PC-3 (cell line): ENCODE measurements at regions not wholly inside any gene's neighbourhood (a gene's known extent, or its start where the extent isn't known, plus 50 kb on each side); places are given as distances from the start of the nearest gene placed in this dataset.

Source experiments
- CTCF ChIP-seq: fragments of 300-600 bp; sonication (generic); conservative IDR thresholded peaks from 2 replicates; pipeline ENCODE4 v1.5.1; 2017; ENCODE audit warnings: antibody characterized with exemption, low read depth, mild to moderate bottlenecking, low read length
- EZH2phosphoT487 ChIP-seq: fragments of 300-600 bp; sonication (generic); IDR thresholded peaks from 2 replicates; pipeline ENCODE4 v1.6.1; 2018; ENCODE audit warnings: mild to moderate bottlenecking, antibody characterized with exemption, low read length, borderline replicate concordance

- TF ChIP-seq CTCF (no peak), EZH2phosphoT487 (no peak)
Observed at GRCh38 chr4:83732114-83732635, 196.3 kb downstream of the GPAT3 start.
